Body of pancreas (tissue), 4 donors: ENCODE measurements at regions not wholly inside any gene's neighbourhood (a gene's known extent, or its start where the extent isn't known, plus 50 kb on each side); places are given as distances from the start of the nearest gene placed in this dataset.

Source experiments
- CTCF ChIP-seq, 7 experiments: fragments of 450-650 bp in 4 of 7; fragments of 200-600 bp in 3 of 7; sonication (generic) in 3 of 7; IDR thresholded peaks; one replicate each; pipeline ENCODE4 v1.5.1; 2016 to 2019; ENCODE audit warnings: antibody characterized with exemption in 7 of 7
- POLR2A ChIP-seq, 3 donors: fragments of 450-650 bp; IDR thresholded peaks; one replicate each; pipeline ENCODE4 v1.6.1; 2016; ENCODE audit warnings: antibody characterized with exemption in 3 of 3, mild to moderate bottlenecking in 2 of 3

- no peak for TF ChIP-seq CTCF (IDR thresholded peaks at IDR 0.05)
- no peak for TF ChIP-seq POLR2A (IDR thresholded peaks at IDR 0.05)
These were observed 124.2 kb upstream of the PTPN1 start for GRCh38 chr20:50385733-50386640.
